ENCODE measurements at regions not wholly inside any gene's neighbourhood (a gene's known extent, or its start where the extent isn't known, plus 50 kb on each side); places are given as distances from the start of the nearest gene placed in this dataset.

GRCh38 chr6:165191461-165191860 is 117.9 kb downstream of the C6orf118 start (continued):
- TF ChIP-seq REST (IDR thresholded peaks at IDR 0.05; ENCODE audit: borderline replicate concordance): no peak
- TF ChIP-seq REST (CRISPR knock-in tag; IDR thresholded peaks at IDR 0.05; ENCODE audit: low read depth): no peak

Measured in K562 (cell line).